GM23338 (cell line): ENCODE measurements at regions not wholly inside any gene's neighbourhood (a gene's known extent, or its start where the extent isn't known, plus 50 kb on each side); places are given as distances from the start of the nearest gene placed in this dataset.

Experiments used
- CREB1 ChIP-seq: fragments of 250-450 bp; sonication (Bioruptor Pico); IDR thresholded peaks from 2 replicates; pipeline ENCODE4 v1.5.0; 2020; ENCODE audit warnings: low read depth, mild to moderate bottlenecking, moderate library complexity
- CTCF ChIP-seq, 2 experiments: fragments of 200-600 bp in 1 of 2; sonication (generic) in 1 of 2; conservative IDR thresholded peaks; 2 replicates each; pipeline versions ENCODE4 v1.5.1 to v1.6.1; 2016 to 2017; ENCODE audit warnings: antibody characterized with exemption in 2 of 2, low read depth in 2 of 2, mild to moderate bottlenecking in 2 of 2, moderate library complexity in 1 of 2
- ETS1 ChIP-seq: IDR thresholded peaks from 2 replicates; pipeline ENCODE4 v1.6.1; 2016; ENCODE audit warnings: antibody characterized with exemption
- EZH2 ChIP-seq: fragments of 200-600 bp; sonication (generic); IDR thresholded peaks from one replicate; pipeline ENCODE4 v1.8.0; 2017; ENCODE audit warnings: antibody characterized with exemption, mild to moderate bottlenecking, low read depth; ENCODE audit not compliant: unreplicated experiment
- EZH2phosphoT487 ChIP-seq: fragments of 200-600 bp; sonication (generic); IDR thresholded peaks from one replicate; pipeline ENCODE4 v1.8.1; 2018; ENCODE audit warnings: antibody characterized with exemption; ENCODE audit not compliant: unreplicated experiment
- JUNB ChIP-seq: IDR thresholded peaks from one replicate; pipeline ENCODE4 v1.6.1; 2016; ENCODE audit warnings: antibody characterized with exemption; ENCODE audit not compliant: unreplicated experiment
- NANOG ChIP-seq: IDR thresholded peaks from 2 replicates; pipeline ENCODE4 v1.6.1; 2016; ENCODE audit warnings: antibody characterized with exemption, borderline replicate concordance
- POLR2AphosphoS5 ChIP-seq: IDR thresholded peaks from 2 replicates; pipeline ENCODE4 v1.6.1; 2016; ENCODE audit warnings: antibody characterized with exemption, low read depth
- REST ChIP-seq: IDR thresholded peaks from one replicate; pipeline ENCODE4 v1.6.1; 2018; ENCODE audit warnings: antibody characterized with exemption; ENCODE audit not compliant: unreplicated experiment
- STAT1 ChIP-seq: IDR thresholded peaks from one replicate; pipeline ENCODE4 v1.6.1; 2016; ENCODE audit warnings: antibody characterized with exemption; ENCODE audit not compliant: unreplicated experiment
- ZNF114 ChIP-seq: fragments of 250-450 bp; sonication (Bioruptor Pico); IDR thresholded peaks from 2 replicates; pipeline ENCODE4 v1.5.0; 2020; ENCODE audit warnings: mild to moderate bottlenecking, moderate library complexity
- ZNF331 ChIP-seq: fragments of 250-450 bp; sonication (Bioruptor Pico); IDR thresholded peaks from 2 replicates; pipeline ENCODE4 v1.5.0; 2020; ENCODE audit warnings: low read depth, mild to moderate bottlenecking, moderate library complexity
- ZNF462 ChIP-seq: fragments of 250-450 bp; sonication (Bioruptor Pico); IDR thresholded peaks from 2 replicates; pipeline ENCODE4 v1.5.0; 2020; ENCODE audit warnings: mild to moderate bottlenecking, moderate library complexity

- no peak for TF ChIP-seq POLR2AphosphoS5
- no peak for TF ChIP-seq CTCF (conservative IDR thresholded peaks at IDR 0.05; ENCODE audit: low read depth in 2 of 2)
- no peak for TF ChIP-seq EZH2
- no peak for TF ChIP-seq ZNF114 (CRISPR knock-in tag)
- no peak for TF ChIP-seq EZH2phosphoT487
- TF ChIP-seq ETS1: no peak
- no peak for TF ChIP-seq REST
- TF ChIP-seq STAT1: no peak
- no peak for TF ChIP-seq CREB1 (CRISPR knock-in tag)
- no peak for TF ChIP-seq JUNB
- no peak for TF ChIP-seq NANOG
- no peak for TF ChIP-seq ZNF462
- TF ChIP-seq ZNF331: no peak
Observed at GRCh38 chr17:79205688-79206205, 131.1 kb downstream of the ENGASE start.
